ENCODE measurements at regions not wholly inside any gene's neighbourhood (a gene's known extent, or its start where the extent isn't known, plus 50 kb on each side); places are given as distances from the start of the nearest gene placed in this dataset.

GRCh38 chr3:161818106-161818505, 321.5 kb downstream of the OTOL1 start:
- DNase-seq = no peak

GRCh38 chr3:161821591-161821990, 325.0 kb downstream of the OTOL1 start:
- no peak for DNase-seq

GRCh38 chr3:161822291-161822690, 325.7 kb downstream of the OTOL1 start:
- no peak for DNase-seq

- DNase-seq = no peak
Observed at GRCh38 chr3:161823910-161824309, 327.3 kb downstream of the OTOL1 start.

DNA sequence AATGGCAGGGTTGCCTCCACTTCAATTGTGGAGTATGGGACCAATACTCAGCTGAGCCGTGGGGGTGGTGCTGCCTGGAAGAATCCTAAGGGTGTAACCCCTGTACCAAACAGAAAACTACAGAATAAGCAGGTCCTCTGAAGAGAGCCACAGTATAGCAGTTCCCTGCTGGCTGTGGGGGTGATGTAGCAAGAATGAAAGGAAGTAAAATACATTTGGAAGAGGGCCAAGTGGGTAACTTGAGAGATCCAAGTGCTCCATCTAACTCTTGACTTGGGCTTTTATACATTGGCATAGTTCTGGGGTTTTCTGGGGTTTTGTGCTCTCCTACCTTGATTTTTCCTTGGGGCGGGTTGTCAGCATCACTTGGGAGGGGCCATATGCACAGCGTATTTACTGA, 341.4 kb downstream of the OTOL1 start:
- no peak for DNase-seq

DNA sequence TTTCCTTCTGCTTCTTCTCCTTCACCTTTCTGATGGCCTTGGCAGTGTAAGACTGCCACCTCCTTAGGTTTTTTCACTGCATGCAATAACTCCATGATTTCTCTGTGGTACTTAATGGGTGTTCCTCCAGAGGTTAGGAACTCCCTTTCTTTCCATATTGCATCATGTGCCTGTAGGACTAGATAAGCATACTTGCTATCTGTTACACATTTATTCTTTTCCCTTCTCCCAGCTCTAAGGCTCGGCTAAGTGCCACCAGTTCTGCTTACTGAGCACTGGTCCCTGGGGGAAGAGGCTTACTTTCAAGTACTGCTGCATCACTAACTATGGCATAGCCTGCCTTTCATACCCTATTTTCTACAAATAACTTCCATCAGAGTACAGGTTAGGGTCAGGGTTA, 351.8 kb downstream of the OTOL1 start:
- no peak for DNase-seq

GRCh38 chr3:161851941-161852566, 355.4 kb downstream of the OTOL1 start:
- DNase-seq = no peak

- no peak for DNase-seq
Observed at GRCh38 chr3:161852744-161853143, 356.1 kb downstream of the OTOL1 start.

GRCh38 chr3:161854232-161854771, 357.7 kb downstream of the OTOL1 start:
- no peak for DNase-seq

DNA sequence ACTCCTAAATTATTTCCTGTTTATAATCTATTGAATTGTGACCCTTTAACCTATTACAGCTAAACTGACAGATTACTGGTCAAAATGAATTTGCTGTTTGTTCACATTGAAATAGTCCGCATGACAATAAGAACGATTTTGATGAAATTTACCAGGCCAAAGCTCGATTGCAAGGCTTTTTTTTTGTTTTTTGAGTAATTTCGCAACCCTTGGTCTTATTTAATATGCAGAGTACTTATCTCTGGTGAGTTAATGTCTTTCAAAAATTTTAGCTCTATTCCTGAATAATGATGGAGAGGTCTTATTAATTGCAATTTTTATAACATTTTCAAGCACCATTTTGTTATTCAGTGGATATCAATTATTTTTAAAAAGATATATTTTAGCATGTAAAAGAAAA, 362.4 kb downstream of the OTOL1 start:
- DNase-seq = no peak

DNA sequence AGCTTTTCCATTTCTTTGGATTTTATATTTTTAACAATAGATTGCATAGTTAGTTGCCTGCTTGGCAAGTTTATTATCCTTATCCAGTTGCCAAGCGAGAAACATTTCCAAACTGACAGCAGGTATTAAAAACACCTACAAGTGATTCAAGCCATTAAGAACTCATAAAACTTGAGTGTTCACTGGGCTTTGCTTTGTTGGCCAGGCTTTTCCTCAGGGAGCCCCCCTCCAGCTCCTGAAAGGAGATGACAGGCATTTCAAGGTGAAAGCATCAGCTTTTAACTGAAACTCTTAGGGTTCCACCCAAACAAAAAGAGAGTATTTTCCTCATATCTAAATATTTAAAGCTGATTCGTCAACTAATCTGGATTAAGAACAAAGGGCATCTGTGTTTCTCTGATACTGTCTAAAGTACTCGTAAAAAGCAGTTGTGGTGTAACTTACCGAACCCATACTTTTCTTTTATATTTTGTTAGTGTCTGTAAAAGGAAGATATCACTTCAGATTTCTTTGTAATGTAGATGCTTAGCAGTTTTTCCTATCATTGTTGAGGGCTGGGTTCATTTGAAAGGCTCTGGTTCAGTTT, 363.4 kb downstream of the OTOL1 start:
- DNase-seq = no peak

GRCh38 chr3:161863775-161864174, 367.2 kb downstream of the OTOL1 start:
- no peak for DNase-seq

- no peak for DNase-seq
Observed at GRCh38 chr3:161866176-161866575, 369.6 kb downstream of the OTOL1 start.

DNA sequence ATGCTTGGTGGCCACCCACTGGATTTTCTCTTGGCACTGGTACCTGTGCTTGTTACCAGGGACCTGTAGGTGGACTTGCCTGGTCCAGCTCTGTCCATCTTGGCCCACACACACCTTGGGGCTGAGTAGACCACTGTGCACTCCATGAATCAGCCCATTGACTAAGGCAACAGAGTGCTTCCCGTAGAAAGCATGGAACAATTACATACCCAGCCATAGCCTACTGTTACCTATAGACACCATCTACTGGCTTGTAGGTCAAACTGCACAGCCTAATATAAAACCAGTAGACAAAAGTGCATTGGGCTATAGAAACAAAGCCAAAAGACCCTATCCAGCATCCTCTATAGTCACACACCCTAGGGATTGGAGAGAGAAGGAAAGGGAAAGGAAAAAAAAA, 378.9 kb downstream of the OTOL1 start:
- DNase-seq = no peak

- DNase-seq = no peak
Observed at GRCh38 chr3:161879470-161879869, 382.9 kb downstream of the OTOL1 start.

DNA sequence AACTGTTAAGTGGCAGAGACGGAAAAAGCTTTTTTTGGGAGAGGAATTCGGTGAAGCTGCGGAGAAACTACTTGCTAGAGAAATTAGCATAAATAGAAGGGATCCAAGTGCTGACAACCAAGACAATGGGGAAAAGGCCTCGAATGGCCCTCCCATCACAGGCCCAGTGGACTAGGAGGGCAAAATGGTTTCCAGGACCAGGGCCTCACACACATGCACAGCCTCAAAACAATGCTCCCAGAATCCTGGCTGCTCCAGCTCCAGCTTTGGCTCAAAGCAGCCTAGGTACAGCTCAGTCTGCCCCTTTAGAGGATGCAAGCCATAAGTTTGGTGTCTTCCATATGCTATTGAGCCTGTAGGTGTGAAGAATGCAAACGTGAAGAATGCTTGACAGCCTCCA, 388.2 kb downstream of the OTOL1 start:
- no peak for DNase-seq

DNA sequence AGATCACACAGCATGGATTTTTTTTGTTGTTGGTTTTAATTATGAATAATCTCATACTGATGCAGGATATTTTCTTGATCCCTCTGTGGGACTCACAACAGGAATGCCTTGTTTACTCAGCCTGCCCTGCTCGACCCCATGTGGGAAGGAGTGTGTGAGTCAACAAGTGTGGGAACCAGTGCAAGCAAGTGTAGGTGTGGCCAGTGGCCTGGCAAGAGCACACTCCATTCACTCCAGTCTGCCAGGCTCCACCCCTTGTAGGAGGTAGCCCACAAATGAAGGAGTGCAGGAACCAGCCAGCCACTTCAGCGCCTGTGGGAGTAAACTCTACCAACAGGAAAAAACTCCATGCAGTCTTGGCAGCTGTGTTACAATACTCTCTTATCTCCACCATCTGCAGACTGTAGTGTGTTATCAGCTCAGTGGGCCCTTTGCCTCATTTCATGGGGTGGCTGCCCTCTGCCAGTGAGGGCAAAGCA, 393.6 kb downstream of the OTOL1 start:
- DNase-seq = no peak

- DNase-seq = no peak
Observed at GRCh38 chr3:161893972-161894371, 397.4 kb downstream of the OTOL1 start.

- no peak for DNase-seq
Observed at GRCh38 chr3:161894657-161895056, 398.0 kb downstream of the OTOL1 start.

DNA sequence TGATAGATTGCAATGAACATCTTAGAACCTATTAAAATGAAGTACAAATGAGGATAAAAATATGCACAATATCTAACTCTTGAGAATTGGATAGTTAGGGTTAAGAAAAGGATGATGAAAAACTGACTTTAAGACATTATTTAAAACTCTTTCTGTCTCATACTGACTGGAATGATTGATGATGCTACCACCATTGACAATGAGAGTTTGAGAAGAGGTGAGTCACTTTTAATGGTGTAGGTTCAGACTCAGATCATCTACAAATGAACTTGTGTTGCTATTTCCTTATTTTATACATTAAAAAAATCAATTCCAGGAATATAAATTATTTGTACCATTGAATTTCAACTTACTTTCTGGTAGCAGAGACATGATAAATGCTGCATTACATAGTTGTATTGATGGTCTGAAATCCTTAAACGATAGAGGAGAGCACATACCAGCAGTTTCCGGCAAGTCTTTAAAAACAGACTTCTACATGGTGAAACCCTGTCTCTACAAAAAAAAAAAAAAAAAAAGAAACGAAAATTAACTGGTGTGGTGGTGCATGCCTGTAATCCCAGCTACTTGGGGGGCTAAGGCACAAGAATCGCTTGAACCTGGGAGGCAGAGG, 409.0 kb downstream of the OTOL1 start:
- no peak for DNase-seq

- DNase-seq = no peak
Observed at GRCh38 chr3:161913786-161914389, 417.3 kb downstream of the OTOL1 start.

GRCh38 chr3:161914703-161915417, 418.3 kb downstream of the OTOL1 start:
- no peak for DNase-seq

- DNase-seq = no peak
Observed at GRCh38 chr3:161915418-161915750, 418.8 kb downstream of the OTOL1 start.

Data from NCI-H2171 (cell line).